T-helper 17 cell (primary cell): ENCODE measurements at regions not wholly inside any gene's neighbourhood (a gene's known extent, or its start where the extent isn't known, plus 50 kb on each side); places are given as distances from the start of the nearest gene placed in this dataset.
"Not testable (repeated sequence)": the region's sequence is repeated elsewhere in the genome, so short reads cannot be mapped to it uniquely, and the experiment has no call there.

ENCODE experiments used
- ATAC-seq: fragments of 150-1000 bp; cut with Tn5 transposase; 2 replicates; pipeline ENCODE4 v1.10.0; 2021; ENCODE audit warnings: mild to moderate bottlenecking, moderate library complexity
- DNase-seq, 3 donors: peaks; one replicate each; pipeline versions ENCODE4 v3.0.0 to v3.0.0-alpha.2; 2020 to 2021
- H3K9me3 ChIP-seq: one replicate; pipeline ENCODE4 v1.7.0; 2013; ENCODE audit warnings: low read length, mild to moderate bottlenecking; ENCODE audit not compliant: control insufficient read depth, poor library complexity, severe bottlenecking
- H3K27ac Mint-ChIP-seq: one replicate; pipeline ENCODE4 v1.8.0; 2022; ENCODE audit warnings: mild to moderate bottlenecking, moderate library complexity, mixed read lengths
- H3K27me3 Mint-ChIP-seq: one replicate; pipeline ENCODE4 v1.8.0; 2022; ENCODE audit warnings: mixed read lengths
- H3K36me3 Mint-ChIP-seq: one replicate; pipeline ENCODE4 v1.8.0; 2022; ENCODE audit warnings: low read depth, mixed read lengths
- H3K4me1 Mint-ChIP-seq: one replicate; pipeline ENCODE4 v1.8.0; 2022; ENCODE audit warnings: mild to moderate bottlenecking, mixed read lengths
- H3K4me3 Mint-ChIP-seq: one replicate; pipeline ENCODE4 v1.8.0; 2022; ENCODE audit warnings: mild to moderate bottlenecking, moderate library complexity, mixed read lengths

DNA sequence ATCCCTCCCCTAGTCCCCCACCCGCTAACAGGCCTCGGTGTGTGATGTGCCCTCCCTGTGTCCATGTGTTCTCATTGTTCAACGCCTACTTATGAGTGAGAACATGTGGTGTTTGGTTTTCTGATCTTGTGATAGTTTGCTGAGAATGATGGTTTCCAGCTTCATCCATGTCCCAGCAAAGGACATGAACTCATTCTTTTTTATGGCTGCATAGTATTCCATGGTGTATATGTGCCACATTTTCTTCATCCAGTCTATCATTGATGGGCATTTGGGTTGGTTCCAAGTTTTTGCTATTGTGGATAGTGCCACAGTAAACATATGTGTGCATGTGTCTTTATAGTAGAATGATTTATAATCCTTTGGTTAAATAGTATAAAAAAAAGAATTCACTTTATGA, 380.9 kb upstream of the ST8SIA4 start:
- H3K4me3 Mint-ChIP-seq: not testable (repeated sequence)

DNA sequence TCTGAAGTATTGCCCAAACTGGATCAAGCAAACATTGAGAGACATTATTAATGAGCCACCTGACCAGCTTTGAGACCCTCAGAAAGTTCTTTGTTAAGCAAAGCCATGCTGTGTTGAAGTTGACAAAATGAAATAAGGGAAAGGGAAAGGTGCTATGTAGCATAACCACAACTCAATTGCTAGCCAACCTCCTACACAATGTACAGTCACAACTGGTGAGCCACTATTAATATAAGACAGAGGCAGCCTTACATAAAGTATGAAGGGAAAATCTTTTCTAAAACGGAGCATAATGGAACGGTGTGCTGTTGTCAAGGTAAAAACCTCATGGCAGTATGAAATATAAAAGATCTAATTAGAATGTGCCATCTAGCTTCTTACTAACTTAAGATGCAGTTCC, 375.8 kb upstream of the ST8SIA4 start:
- DNase-seq: no peak
- Mint-ChIP-seq H3K4me1 (no peaks in the 10 kb centered on the region), H3K36me3 (no peaks in the 10 kb centered on the region)

More for the DNA sequence above, 380.9 kb upstream of the ST8SIA4 start:
- not testable (repeated sequence) for H3K27me3 Mint-ChIP-seq, H3K27ac Mint-ChIP-seq, H3K36me3 Mint-ChIP-seq, ATAC-seq, DNase-seq, H3K9me3 ChIP-seq, H3K4me1 Mint-ChIP-seq

DNA sequence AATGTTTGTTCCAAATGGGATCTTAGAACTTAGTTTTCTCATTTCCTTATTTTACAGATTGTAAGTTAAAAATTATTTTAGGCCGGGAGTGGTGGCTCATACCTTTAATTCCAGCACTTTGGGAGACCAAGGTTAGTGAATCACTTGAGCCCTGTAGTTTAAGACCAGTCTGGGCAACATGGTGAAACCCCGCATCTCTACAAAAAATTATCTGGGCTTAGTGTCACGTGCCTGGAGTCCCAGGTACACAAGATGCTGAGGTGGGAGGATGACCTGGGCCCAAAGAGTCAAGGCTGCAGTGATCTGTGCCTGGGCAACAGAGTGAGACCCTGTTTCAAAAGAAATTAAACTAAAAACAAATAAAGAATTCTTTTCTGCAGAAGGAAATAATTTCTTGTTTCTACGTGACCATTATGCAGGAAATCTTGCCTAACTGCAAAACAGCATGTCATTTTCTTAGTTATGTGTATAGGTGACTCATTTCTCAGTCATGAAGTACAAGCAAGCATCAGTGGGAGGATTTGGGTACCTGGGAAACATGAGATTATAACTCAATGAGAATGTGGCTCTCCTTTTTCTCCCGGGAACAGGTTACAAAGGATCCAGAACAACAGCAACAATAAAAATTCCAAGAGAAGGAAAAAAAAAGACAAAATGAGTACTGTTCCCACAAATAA, 375.1 kb upstream of the ST8SIA4 start:
- H3K27me3 Mint-ChIP-seq: no peaks in the 10 kb centered on the region
- H3K4me3 Mint-ChIP-seq: no peak overlapping the region
- H3K9me3 ChIP-seq: no peaks in the 10 kb centered on the region
- no peak for ATAC-seq
- no peak for DNase-seq
- no peaks in the 10 kb centered on the region for H3K4me1 Mint-ChIP-seq
- H3K36me3 Mint-ChIP-seq: no peaks in the 10 kb centered on the region
- no peak overlapping the region for H3K27ac Mint-ChIP-seq

More for the DNA sequence above, 375.8 kb upstream of the ST8SIA4 start:
- Mint-ChIP-seq H3K27ac (no peak overlapping the region), H3K4me3 (no peak overlapping the region), H3K27me3 (no peaks in the 10 kb centered on the region)
- no peaks in the 10 kb centered on the region for H3K9me3 ChIP-seq
- no peak for ATAC-seq

DNA sequence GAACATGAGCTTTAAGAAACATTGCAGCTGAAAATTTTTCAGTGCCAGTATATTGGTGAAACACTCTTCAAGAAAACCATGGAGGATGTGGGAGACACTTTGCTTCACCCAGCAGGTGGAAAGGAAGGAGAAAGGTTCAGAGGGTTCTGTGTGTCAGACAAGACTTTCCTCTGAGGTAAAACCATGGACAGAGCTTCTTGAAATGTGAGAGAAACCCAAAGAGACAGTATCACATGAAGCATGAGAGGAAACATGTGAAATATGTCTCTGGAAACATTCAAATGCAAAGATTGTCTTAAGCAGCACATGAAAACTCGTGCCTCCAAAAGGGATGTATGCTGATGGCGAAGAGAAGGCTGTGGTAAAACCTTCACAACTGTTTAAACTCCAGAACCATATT, 368.9 kb upstream of the ST8SIA4 start:
- no peak overlapping the region for H3K4me3 Mint-ChIP-seq
- DNase-seq: no peak
- ATAC-seq: no peak

DNA sequence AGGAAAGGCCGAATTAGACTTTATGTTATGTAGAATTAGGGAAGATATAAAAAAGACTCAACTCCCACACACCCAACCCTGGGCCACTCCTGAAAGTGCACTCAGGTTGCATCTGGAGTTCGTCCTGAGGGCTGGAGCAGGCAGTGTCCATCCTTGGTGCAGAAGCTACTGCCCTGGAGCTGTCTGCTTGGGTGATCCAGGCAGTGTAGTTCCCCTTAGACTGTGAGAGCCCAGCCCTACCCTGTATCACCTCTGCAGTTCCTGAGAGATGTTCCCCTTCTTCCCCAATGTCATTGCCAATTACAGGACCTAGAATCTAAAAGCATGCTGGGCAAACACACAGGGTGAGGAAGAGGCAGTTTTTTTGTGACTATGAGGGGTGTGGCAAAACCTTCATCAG, 368.3 kb upstream of the ST8SIA4 start:
- Mint-ChIP-seq H3K4me1 (no peaks in the 10 kb centered on the region), H3K27me3 (no peaks in the 10 kb centered on the region), H3K36me3 (no peaks in the 10 kb centered on the region), H3K27ac (no peak overlapping the region), H3K4me3 (no peak overlapping the region)
- DNase-seq (no peak), ATAC-seq (no peak)
- H3K9me3 ChIP-seq: no peaks in the 10 kb centered on the region

More for the DNA sequence above, 368.9 kb upstream of the ST8SIA4 start:
- Mint-ChIP-seq H3K36me3 (no peaks in the 10 kb centered on the region), H3K4me1 (no peaks in the 10 kb centered on the region), H3K27me3 (no peaks in the 10 kb centered on the region), H3K27ac (no peak overlapping the region)
- H3K9me3 ChIP-seq: no peaks in the 10 kb centered on the region

DNA sequence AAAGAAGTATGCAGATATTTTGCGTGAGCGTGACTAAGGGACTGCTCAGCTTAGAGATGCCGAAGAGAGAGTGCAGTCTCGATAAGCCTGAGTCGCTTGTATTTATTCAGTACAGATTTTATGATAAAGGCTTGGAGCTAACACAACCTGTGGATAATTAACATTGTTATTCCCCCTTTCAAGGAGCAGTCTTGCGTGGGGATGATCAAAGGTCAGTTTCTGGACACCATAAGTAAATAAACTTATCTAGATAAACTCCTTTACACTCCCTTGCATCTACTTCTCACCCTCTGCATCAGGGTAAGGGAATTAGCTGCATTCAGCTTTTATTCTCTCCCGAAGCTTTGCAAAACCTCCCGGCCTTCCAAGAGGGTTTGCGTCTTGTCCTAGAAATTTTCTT, 357.8 kb upstream of the ST8SIA4 start:
- DNase-seq (no peak), ATAC-seq (no peak)
- Mint-ChIP-seq H3K36me3 (no peaks in the 10 kb centered on the region), H3K27ac (no peak overlapping the region), H3K4me3 (no peak overlapping the region), H3K27me3 (no peaks in the 10 kb centered on the region), H3K4me1 (no peaks in the 10 kb centered on the region)
- H3K9me3 ChIP-seq: no peaks in the 10 kb centered on the region

DNA sequence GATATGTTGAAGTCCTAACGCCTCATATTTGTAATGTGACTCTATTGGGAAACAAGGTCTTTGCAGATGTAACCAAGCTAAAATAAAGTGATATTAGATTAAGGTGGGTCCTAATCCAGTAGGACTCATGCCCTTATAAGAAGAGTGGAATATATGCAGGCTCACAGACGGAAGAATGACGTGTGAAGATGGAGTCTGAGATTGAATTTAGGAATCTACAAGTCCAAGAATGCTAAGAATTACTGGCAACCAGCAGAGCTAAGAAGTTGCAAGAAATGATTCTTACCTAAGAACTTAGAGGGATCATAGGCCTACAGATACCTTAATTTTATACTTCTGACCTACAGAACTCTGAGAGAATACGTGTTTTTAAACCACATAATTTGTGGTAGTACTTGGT, 350.0 kb upstream of the ST8SIA4 start:
- no peak for ATAC-seq
- Mint-ChIP-seq H3K4me1 (no peaks in the 10 kb centered on the region), H3K27me3 (peaks cover 5% of the 10 kb centered on the region), H3K27ac (no peak overlapping the region), H3K36me3 (no peaks in the 10 kb centered on the region), H3K4me3 (no peak overlapping the region)
- H3K9me3 ChIP-seq: no peaks in the 10 kb centered on the region
- DNase-seq: no peak

DNA sequence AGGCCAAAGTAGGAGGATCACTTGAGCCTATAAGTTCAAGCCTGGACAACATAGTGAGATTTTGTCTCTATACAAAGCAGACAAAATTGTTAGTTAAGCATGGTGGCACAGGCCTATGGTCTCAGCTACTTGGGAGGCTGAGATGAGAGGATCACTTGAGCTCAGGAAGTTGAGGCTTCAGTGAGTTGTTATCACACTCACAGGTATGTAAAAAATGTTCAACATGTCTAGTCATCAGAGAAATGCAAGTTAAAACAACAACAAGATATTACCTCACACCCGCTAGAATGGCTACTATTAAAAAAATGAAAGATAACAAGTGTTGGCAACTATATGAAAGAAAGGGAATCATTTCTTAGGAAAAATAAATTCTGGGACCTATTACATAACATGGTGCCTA, 341.5 kb upstream of the ST8SIA4 start:
- Mint-ChIP-seq H3K4me3 (no peak overlapping the region), H3K36me3 (no peaks in the 10 kb centered on the region), H3K27me3 (no peaks in the 10 kb centered on the region), H3K27ac (no peak overlapping the region), H3K4me1 (no peaks in the 10 kb centered on the region)
- ATAC-seq: no peak
- no peak for DNase-seq
- no peaks in the 10 kb centered on the region for H3K9me3 ChIP-seq

DNA sequence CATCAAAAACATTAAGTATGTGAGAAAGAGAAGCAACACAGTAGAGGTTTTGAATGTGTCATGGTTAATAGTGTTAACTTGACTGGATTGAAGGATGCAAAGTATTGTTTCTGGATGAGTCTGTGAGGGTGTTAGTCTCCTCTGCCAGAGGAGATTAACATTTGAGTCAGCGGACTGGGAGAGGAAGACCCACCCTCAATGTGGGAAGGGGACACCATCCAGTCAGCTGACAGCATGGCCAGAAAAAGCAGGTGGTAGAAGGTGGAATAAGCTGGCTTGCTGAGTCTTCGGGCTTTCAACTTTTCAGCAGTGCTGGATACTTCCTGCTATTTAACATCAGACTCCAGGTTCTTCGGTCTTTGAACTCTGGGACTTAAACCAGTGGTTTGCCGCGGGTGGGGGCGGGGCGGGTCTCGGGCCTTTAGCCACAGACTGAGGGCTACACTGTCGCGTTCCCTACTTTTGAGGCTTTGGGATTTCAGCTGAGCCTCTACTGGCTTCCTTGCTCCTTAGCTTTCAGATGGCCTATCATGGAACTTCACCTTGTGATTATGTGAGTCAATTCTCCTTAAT, 309.9 kb upstream of the ST8SIA4 start:
- H3K36me3 Mint-ChIP-seq: no peaks in the 10 kb centered on the region
- ATAC-seq: no peak

DNA sequence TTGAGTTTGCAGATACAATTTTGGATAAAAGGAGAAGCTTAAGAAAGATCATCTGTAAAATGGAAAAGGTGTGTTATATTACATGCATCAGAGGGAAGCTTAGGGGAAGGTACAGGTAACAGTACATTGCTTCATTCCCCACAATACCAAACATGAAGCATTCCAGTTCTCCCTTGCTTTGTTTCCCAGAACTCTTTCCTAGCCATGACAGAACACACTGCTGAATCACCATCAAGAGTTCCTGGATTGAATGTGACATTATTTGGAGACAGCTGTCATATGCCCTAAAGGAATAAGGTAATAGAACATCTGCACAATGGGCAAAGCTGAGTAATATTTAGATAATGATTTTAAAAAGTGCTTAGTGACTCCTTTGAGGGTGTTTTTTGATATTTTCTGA, 303.5 kb upstream of the ST8SIA4 start:
- ATAC-seq (no peak), DNase-seq (no peak)
- no peaks in the 10 kb centered on the region for H3K9me3 ChIP-seq
- H3K27ac Mint-ChIP-seq: no peak overlapping the region
- H3K36me3 Mint-ChIP-seq: no peaks in the 10 kb centered on the region
- no peaks in the 10 kb centered on the region for H3K4me1 Mint-ChIP-seq
- H3K27me3 Mint-ChIP-seq: no peaks in the 10 kb centered on the region
- H3K4me3 Mint-ChIP-seq: no peak overlapping the region

More for the DNA sequence above, 309.9 kb upstream of the ST8SIA4 start:
- Mint-ChIP-seq H3K4me3 (no peak overlapping the region), H3K27me3 (no peaks in the 10 kb centered on the region), H3K27ac (no peak overlapping the region), H3K4me1 (peaks cover 5% of the 10 kb centered on the region)
- no peak for DNase-seq
- H3K9me3 ChIP-seq: no peaks in the 10 kb centered on the region

DNA sequence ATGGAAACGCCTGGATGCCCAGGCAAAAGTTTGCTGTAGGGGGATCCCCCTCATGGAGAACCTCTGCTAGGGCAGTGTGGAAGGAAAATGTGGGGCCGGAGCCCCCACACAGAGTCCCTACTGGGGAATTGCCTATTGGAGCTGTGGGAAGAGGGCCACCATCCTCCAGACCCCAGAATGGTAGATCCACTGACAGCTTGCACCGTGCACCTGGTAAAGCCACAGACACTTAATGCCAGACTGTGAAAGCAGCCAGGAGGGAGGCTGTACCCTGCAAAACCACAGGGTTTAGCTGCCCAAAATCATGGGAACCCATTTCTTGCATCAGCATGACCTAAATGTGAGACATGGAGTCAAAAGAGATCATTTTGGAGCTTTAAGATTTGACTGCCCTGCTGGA, 302.0 kb upstream of the ST8SIA4 start:
- H3K4me1 Mint-ChIP-seq, H3K27ac Mint-ChIP-seq, ATAC-seq, H3K36me3 Mint-ChIP-seq, H3K27me3 Mint-ChIP-seq, H3K4me3 Mint-ChIP-seq, DNase-seq, H3K9me3 ChIP-seq: not testable (repeated sequence)

DNA sequence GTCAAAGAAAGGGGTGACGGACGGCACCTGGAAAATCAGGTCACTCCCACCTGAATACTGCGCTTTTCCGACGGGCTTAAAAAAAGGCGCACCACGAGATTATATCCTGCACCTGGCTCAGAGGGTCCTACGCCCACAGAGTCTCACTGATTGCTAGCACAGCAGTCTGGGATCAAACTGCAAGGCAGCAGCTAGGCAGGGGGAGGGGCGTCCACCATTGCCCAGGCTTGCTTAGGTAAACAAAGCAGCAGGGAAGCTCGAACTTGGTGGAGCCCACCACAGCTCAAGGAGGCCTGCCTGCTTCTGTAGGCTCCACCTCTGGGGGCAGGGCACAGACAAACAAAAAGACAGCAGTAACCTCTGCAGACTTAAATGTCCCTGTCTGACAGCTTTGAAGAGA, 277.3 kb upstream of the ST8SIA4 start:
- not testable (repeated sequence) for ATAC-seq, H3K4me3 Mint-ChIP-seq, H3K36me3 Mint-ChIP-seq

DNA sequence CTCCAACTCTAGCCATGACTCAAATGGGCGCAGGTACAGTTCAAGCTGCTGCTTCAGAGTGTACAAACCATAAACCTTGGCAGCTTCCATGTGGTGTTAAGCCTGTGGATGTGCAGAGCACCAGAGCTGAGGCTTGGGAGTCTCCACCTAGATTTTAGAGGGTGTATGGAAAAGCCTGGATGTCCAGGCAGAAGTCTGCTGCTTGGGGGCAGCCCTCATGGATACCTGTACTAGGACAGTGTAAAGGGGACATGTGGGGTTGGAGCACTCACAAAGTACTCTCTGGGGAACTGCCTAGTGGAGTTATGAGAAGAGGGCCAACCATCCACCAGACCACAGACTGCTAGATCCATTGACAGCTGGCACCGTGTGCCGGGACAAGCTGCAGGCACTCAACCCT, 273.5 kb upstream of the ST8SIA4 start:
- H3K9me3 ChIP-seq: no peaks in the 10 kb centered on the region
- ATAC-seq (no peak), DNase-seq (no peak)
- Mint-ChIP-seq H3K4me1 (no peaks in the 10 kb centered on the region), H3K27me3 (peaks cover 7% of the 10 kb centered on the region), H3K36me3 (no peaks in the 10 kb centered on the region), H3K27ac (no peak overlapping the region), H3K4me3 (no peak overlapping the region)

More for the DNA sequence above, 277.3 kb upstream of the ST8SIA4 start:
- H3K27me3 Mint-ChIP-seq, H3K27ac Mint-ChIP-seq, H3K4me1 Mint-ChIP-seq, DNase-seq, H3K9me3 ChIP-seq: not testable (repeated sequence)

DNA sequence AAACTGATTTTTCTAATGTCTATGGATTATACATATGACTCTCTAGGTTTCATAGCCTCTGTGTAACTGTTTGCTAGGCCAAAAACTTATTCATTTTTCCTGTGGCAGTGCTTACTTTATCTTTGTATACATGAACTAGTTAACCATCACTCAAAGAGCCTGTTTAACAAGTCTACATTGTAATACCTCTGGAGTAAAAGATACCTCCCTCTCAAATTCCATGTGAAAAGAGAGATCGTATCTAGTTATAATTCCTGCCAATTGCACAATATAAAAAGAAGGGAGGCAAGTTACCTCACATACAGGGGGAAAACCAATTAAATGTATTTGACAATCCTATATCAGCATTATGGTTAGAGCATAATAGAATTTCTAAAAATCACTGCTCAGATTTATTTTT, 271.9 kb upstream of the ST8SIA4 start:
- Mint-ChIP-seq H3K4me3 (no peak overlapping the region), H3K27me3 (peaks cover 4% of the 10 kb centered on the region), H3K36me3 (no peaks in the 10 kb centered on the region), H3K4me1 (no peaks in the 10 kb centered on the region), H3K27ac (no peak overlapping the region)
- ATAC-seq (no peak), DNase-seq (no peak)
- H3K9me3 ChIP-seq: no peaks in the 10 kb centered on the region
